ENCODE measurements at regions not wholly inside any gene's neighbourhood (a gene's known extent, or its start where the extent isn't known, plus 50 kb on each side); places are given as distances from the start of the nearest gene placed in this dataset.

GRCh38 chr9:103674271-103674670 is 419.8 kb upstream of the SMC2 start:
- H3K9me3 Mint-ChIP-seq, result no peaks in the 10 kb centered on the region
- H3K4me3 Mint-ChIP-seq, result no peak overlapping the region
- H3K27ac Mint-ChIP-seq, result no peak overlapping the region
- no peaks in the 10 kb centered on the region for H3K4me1 Mint-ChIP-seq
- no peaks in the 10 kb centered on the region for H3K36me3 Mint-ChIP-seq
- CTCF ChIA-PET, result no interaction called here
- no peaks in the 10 kb centered on the region for H3K27me3 Mint-ChIP-seq
- no peak for DNase-seq

DNA sequence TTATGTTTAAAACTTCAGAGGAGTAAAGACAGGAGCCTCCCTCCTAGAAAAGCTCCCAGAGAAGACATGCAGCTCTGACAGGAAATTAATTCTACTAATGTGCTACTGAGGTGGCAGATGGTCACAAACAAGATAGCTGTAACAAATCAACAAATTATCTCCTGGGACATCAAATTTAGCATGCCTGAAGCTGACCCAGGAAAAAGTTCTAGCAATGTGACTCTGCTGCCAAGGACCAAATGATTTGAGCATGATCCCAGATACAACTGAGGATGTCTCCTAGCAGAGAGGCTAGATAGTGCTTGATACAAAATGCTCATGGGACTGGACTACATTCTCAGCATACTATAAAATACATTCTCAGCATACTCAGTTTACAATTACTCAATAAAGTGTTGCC is 413.5 kb upstream of the SMC2 start:
- Mint-ChIP-seq H3K27ac (no peak overlapping the region), H3K36me3 (no peaks in the 10 kb centered on the region), H3K9me3 (peaks cover 3% of the 10 kb centered on the region), H3K27me3 (no peaks in the 10 kb centered on the region), H3K4me3 (no peak overlapping the region), H3K4me1 (no peaks in the 10 kb centered on the region)
- CTCF ChIA-PET, result no interaction called here
- no peak for DNase-seq

DNA sequence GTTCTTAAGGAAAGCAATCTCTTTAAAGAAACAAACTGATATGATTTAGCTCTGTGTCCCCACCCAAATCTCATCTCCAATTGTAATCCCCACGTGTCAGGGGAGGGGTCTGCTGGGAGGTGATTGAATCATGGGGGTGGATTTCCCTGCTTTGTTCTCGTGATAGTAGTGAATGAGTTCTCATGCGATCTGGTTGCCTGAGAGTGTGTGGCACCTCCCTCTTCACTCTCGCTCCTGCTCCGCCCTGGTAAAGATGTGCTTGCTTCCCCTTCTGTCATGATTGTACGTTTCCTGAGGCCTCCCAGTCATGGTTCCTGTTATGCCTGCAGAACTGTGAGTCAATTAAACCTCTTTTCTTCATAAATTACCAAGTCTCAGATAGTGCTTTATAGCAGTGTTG is 412.7 kb upstream of the SMC2 start:
- peaks cover 3% of the 10 kb centered on the region for H3K9me3 Mint-ChIP-seq
- H3K27me3 Mint-ChIP-seq, result no peaks in the 10 kb centered on the region
- CTCF ChIA-PET, result no interaction called here
- H3K36me3 Mint-ChIP-seq, result no peaks in the 10 kb centered on the region
- DNase-seq, result no peak
- H3K27ac Mint-ChIP-seq, result no peak overlapping the region
- no peak overlapping the region for H3K4me3 Mint-ChIP-seq
- H3K4me1 Mint-ChIP-seq, result no peaks in the 10 kb centered on the region

GRCh38 chr9:103700195-103700962 is 393.7 kb upstream of the SMC2 start:
- no peak overlapping the region for H3K27ac Mint-ChIP-seq
- no peak for DNase-seq
- no peaks in the 10 kb centered on the region for H3K36me3 Mint-ChIP-seq
- H3K4me1 Mint-ChIP-seq, result no peaks in the 10 kb centered on the region
- H3K27me3 Mint-ChIP-seq, result no peaks in the 10 kb centered on the region
- CTCF ChIA-PET, result no interaction called here
- H3K9me3 Mint-ChIP-seq, result peaks cover 2% of the 10 kb centered on the region
- no peak overlapping the region for H3K4me3 Mint-ChIP-seq

GRCh38 chr9:103702572-103702971 is 391.5 kb upstream of the SMC2 start:
- Mint-ChIP-seq H3K4me3 (no peak overlapping the region), H3K9me3 (peaks cover 2% of the 10 kb centered on the region), H3K4me1 (no peaks in the 10 kb centered on the region), H3K27ac (no peak overlapping the region), H3K36me3 (no peaks in the 10 kb centered on the region), H3K27me3 (no peaks in the 10 kb centered on the region)
- CTCF ChIA-PET, result no interaction called here
- DNase-seq, result no peak

GRCh38 chr9:103707181-103707580 is 386.9 kb upstream of the SMC2 start:
- DNase-seq, result no peak
- Mint-ChIP-seq H3K4me3 (no peak overlapping the region), H3K4me1 (no peaks in the 10 kb centered on the region), H3K27me3 (no peaks in the 10 kb centered on the region), H3K9me3 (peaks cover 5% of the 10 kb centered on the region), H3K27ac (no peak overlapping the region), H3K36me3 (no peaks in the 10 kb centered on the region)
- CTCF ChIA-PET, result no interaction called here

GRCh38 chr9:103709366-103709765 is 384.7 kb upstream of the SMC2 start:
- Mint-ChIP-seq H3K27ac (no peak overlapping the region), H3K4me3 (no peak overlapping the region), H3K9me3 (peaks cover 5% of the 10 kb centered on the region), H3K27me3 (no peaks in the 10 kb centered on the region), H3K4me1 (no peaks in the 10 kb centered on the region), H3K36me3 (no peaks in the 10 kb centered on the region)
- no peak for DNase-seq
- CTCF ChIA-PET, result no interaction called here

GRCh38 chr9:103713631-103714030 is 380.5 kb upstream of the SMC2 start:
- Mint-ChIP-seq H3K4me3 (no peak overlapping the region), H3K9me3 (peaks cover 8% of the 10 kb centered on the region), H3K27ac (no peak overlapping the region), H3K4me1 (no peaks in the 10 kb centered on the region), H3K36me3 (no peaks in the 10 kb centered on the region), H3K27me3 (no peaks in the 10 kb centered on the region)
- DNase-seq, result no peak
- CTCF ChIA-PET, result no interaction called here

GRCh38 chr9:103714992-103715391 is 379.1 kb upstream of the SMC2 start:
- no peak overlapping the region for H3K27ac Mint-ChIP-seq
- no peak for DNase-seq
- H3K4me3 Mint-ChIP-seq, result no peak overlapping the region
- no peaks in the 10 kb centered on the region for H3K27me3 Mint-ChIP-seq
- H3K36me3 Mint-ChIP-seq, result no peaks in the 10 kb centered on the region
- CTCF ChIA-PET, result no interaction called here
- H3K9me3 Mint-ChIP-seq, result peaks cover 10% of the 10 kb centered on the region
- no peaks in the 10 kb centered on the region for H3K4me1 Mint-ChIP-seq

DNA sequence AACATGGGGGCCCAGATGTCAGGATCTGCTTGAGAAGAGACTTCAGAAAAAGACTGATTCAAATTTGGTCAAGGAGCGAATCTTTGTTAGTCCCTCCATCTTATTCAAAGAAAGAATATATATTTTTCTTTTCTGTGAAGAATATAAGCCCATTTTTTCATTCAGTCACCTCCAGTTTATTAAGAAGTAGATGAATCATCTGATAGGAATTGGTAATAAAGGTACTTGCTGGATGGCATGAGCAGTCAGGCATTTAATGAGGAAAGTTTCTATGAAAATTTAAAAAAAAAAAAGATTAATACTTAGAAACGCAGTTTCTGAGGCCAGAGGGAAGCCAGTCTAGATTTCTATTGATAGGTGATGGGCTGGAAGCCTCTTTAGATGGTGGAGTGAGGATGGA is 373.1 kb upstream of the SMC2 start:
- no peaks in the 10 kb centered on the region for H3K36me3 Mint-ChIP-seq
- H3K27ac Mint-ChIP-seq, result no peak overlapping the region
- no peak overlapping the region for H3K4me3 Mint-ChIP-seq
- DNase-seq, result no peak
- no peaks in the 10 kb centered on the region for H3K4me1 Mint-ChIP-seq
- H3K9me3 Mint-ChIP-seq, result peaks cover 6% of the 10 kb centered on the region
- CTCF ChIA-PET, result no interaction called here
- H3K27me3 Mint-ChIP-seq, result no peaks in the 10 kb centered on the region

- CTCF ChIA-PET, result no interaction called here
- H3K27ac Mint-ChIP-seq, result no peak overlapping the region
- H3K4me1 Mint-ChIP-seq, result no peaks in the 10 kb centered on the region
- H3K4me3 Mint-ChIP-seq, result no peak overlapping the region
- DNase-seq, result no peak
- H3K36me3 Mint-ChIP-seq, result no peaks in the 10 kb centered on the region
- no peaks in the 10 kb centered on the region for H3K27me3 Mint-ChIP-seq
- H3K9me3 Mint-ChIP-seq, result no peaks in the 10 kb centered on the region
These were observed 363.2 kb upstream of the SMC2 start for GRCh38 chr9:103730866-103731265.

GRCh38 chr9:103731541-103731940 is 362.6 kb upstream of the SMC2 start:
- no peak overlapping the region for H3K27ac Mint-ChIP-seq
- no peak overlapping the region for H3K4me3 Mint-ChIP-seq
- no peaks in the 10 kb centered on the region for H3K4me1 Mint-ChIP-seq
- no peaks in the 10 kb centered on the region for H3K27me3 Mint-ChIP-seq
- CTCF ChIA-PET, result no interaction called here
- DNase-seq, result no peak
- H3K9me3 Mint-ChIP-seq, result no peaks in the 10 kb centered on the region
- H3K36me3 Mint-ChIP-seq, result no peaks in the 10 kb centered on the region

- H3K36me3 Mint-ChIP-seq, result no peaks in the 10 kb centered on the region
- CTCF ChIA-PET, result no interaction called here
- DNase-seq, result no peak
- no peak overlapping the region for H3K4me3 Mint-ChIP-seq
- peaks cover 3% of the 10 kb centered on the region for H3K9me3 Mint-ChIP-seq
- no peaks in the 10 kb centered on the region for H3K27me3 Mint-ChIP-seq
- no peaks in the 10 kb centered on the region for H3K4me1 Mint-ChIP-seq
- no peak overlapping the region for H3K27ac Mint-ChIP-seq
These were observed 359.6 kb upstream of the SMC2 start for GRCh38 chr9:103734471-103734870.

GRCh38 chr9:103755441-103755840 is 338.7 kb upstream of the SMC2 start:
- CTCF ChIA-PET, result no interaction called here
- Mint-ChIP-seq H3K9me3 (no peaks in the 10 kb centered on the region), H3K4me3 (no peak overlapping the region), H3K36me3 (no peaks in the 10 kb centered on the region), H3K27me3 (no peaks in the 10 kb centered on the region), H3K27ac (no peak overlapping the region), H3K4me1 (no peaks in the 10 kb centered on the region)
- DNase-seq, result no peak

DNA sequence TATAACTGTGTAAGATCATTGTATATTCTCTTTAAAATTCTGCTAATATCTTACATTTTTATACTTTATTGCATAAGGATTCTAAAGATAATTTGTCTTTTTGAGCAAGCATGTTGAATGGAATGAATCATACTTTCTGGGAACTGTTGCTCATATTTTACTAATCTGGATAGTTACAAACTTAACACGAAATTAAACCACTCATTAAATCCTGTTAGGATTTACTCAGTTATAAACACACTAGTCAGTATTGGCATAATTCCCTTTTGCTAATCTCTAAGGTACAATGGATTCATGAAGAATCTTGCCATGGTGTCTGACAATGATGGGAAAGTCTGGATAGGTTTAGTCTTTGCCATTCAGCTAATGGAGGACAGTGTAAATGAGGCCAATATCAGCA is 338.1 kb upstream of the SMC2 start:
- DNase-seq, result no peak
- H3K27ac Mint-ChIP-seq, result no peak overlapping the region
- CTCF ChIA-PET, result no interaction called here

DNA sequence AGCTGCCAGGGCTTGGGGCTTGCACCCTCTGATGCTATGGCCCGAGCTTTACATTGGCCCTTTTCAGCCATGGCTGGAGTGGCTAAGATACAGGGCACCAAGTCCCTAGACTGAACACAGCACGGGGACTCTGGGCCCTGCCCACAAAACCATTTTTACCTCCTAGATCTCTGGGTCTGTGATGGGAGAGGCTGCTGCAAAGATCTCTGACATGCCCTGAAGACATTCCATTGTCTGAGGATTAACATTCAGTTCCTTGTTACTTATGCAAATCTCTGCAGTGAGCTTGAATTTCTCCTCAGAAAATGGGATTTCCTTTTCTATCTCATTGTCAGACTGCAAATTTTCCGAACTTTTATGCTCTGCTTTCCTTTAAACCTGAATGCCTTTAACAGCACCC is 337.0 kb upstream of the SMC2 start:
- Mint-ChIP-seq H3K27me3 (no peaks in the 10 kb centered on the region), H3K4me3 (no peak overlapping the region), H3K36me3 (no peaks in the 10 kb centered on the region), H3K9me3 (no peaks in the 10 kb centered on the region), H3K4me1 (no peaks in the 10 kb centered on the region), H3K27ac (no peak overlapping the region)
- CTCF ChIA-PET, result no interaction called here
- no peak for DNase-seq

More for the DNA sequence above, 338.1 kb upstream of the SMC2 start:
- no peaks in the 10 kb centered on the region for H3K4me1 Mint-ChIP-seq
- H3K36me3 Mint-ChIP-seq, result no peaks in the 10 kb centered on the region
- H3K9me3 Mint-ChIP-seq, result no peaks in the 10 kb centered on the region
- H3K4me3 Mint-ChIP-seq, result no peak overlapping the region
- H3K27me3 Mint-ChIP-seq, result no peaks in the 10 kb centered on the region

Measured in activated naive CD4-positive, alpha-beta T cell treated with anti-CD3 and anti-CD28 coated beads, Interleukin-2, amount 10 ng/mL, durations not matched to agents 7 days and 5 days (primary cell).